GM13976 (cell line): ENCODE measurements at regions not wholly inside any gene's neighbourhood (a gene's known extent, or its start where the extent isn't known, plus 50 kb on each side); places are given as distances from the start of the nearest gene placed in this dataset.

Source experiments
- DNase-seq: peaks from one replicate; pipeline ENCODE4 v3.0.0; 2012; ENCODE audit warnings: low spot score
- CTCF ChIP-seq: IDR thresholded peaks from 2 replicates; pipeline ENCODE4 v1.5.1; 2012; ENCODE audit warnings: borderline replicate concordance, mild to moderate bottlenecking; ENCODE audit not compliant: insufficient read depth; ENCODE audit errors: extremely low read depth, missing control alignments, control extremely low read depth
- in situ Hi-C: fragments of 300-500 bp; cut with MboI; formaldehyde crosslinking; loops from one replicate; pipeline ENCODE4 v1.12.0; 2022; ENCODE audit warnings: low sequenced_read_pairs, mixed read lengths, inconsistent platforms; ENCODE audit not compliant: unreplicated experiment

- in situ Hi-C loops, result no loop called here
- TF ChIP-seq CTCF, result no peak
- DNase-seq, result no peak
Measured at GRCh38 chr6:12523726-12524125, 192.8 kb upstream of the PHACTR1 start.

GRCh38 chr6:12525276-12525675 is 191.3 kb upstream of the PHACTR1 start:
- in situ Hi-C loops, result no loop called here
- DNase-seq, result no peak
- TF ChIP-seq CTCF, result no peak

GRCh38 chr6:12527339-12527738 is 189.2 kb upstream of the PHACTR1 start:
- in situ Hi-C loops, result no loop called here
- DNase-seq, result no peak
- TF ChIP-seq CTCF, result no peak

GRCh38 chr6:12528136-12528535 is 188.4 kb upstream of the PHACTR1 start:
- DNase-seq, result no peak
- TF ChIP-seq CTCF, result no peak
- in situ Hi-C loops, result no loop called here

- no peak for DNase-seq
- in situ Hi-C loops, result no loop called here
- no peak for TF ChIP-seq CTCF
Measured at GRCh38 chr6:12528581-12529363, 187.8 kb upstream of the PHACTR1 start.

- in situ Hi-C loops, result no loop called here
- no peak for DNase-seq
Measured at GRCh38 chr6:12529364-12530019, 187.1 kb upstream of the PHACTR1 start.

More at GRCh38 chr6:12529364-12530019, 187.1 kb upstream of the PHACTR1 start:
- no peak for TF ChIP-seq CTCF
